ENCODE measurements at regions not wholly inside any gene's neighbourhood (a gene's known extent, or its start where the extent isn't known, plus 50 kb on each side); places are given as distances from the start of the nearest gene placed in this dataset.

DNA sequence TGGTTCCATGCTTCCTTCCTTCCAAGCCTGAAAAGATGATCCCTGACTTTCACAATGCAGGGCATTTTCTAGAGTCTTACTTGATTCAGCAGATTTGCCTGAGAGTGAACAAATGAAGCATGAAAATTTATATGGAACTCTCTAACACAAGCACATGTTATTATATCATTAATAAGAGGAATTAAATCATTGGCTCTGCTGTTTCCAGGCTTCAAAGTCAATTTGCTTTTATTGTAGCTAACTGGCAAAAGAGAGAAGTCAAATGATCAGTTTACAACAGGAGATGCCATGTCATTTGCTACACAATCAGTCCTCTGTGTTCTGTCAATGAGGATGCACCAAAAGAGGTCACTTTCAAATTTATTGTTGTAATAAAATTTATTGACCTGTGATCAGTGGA, 101.5 kb upstream of the UGT8 start:
- in situ Hi-C loops (cut with MboI; ENCODE audit: low sequenced_read_pairs) = no loop called here

GRCh38 chr4:114509340-114509739, 89.3 kb upstream of the UGT8 start:
- in situ Hi-C loops (cut with MboI; ENCODE audit: low sequenced_read_pairs) = no loop called here

GRCh38 chr4:114512595-114513295, 85.9 kb upstream of the UGT8 start:
- in situ Hi-C loops (cut with MboI; ENCODE audit: low sequenced_read_pairs) = no loop called here

DNA sequence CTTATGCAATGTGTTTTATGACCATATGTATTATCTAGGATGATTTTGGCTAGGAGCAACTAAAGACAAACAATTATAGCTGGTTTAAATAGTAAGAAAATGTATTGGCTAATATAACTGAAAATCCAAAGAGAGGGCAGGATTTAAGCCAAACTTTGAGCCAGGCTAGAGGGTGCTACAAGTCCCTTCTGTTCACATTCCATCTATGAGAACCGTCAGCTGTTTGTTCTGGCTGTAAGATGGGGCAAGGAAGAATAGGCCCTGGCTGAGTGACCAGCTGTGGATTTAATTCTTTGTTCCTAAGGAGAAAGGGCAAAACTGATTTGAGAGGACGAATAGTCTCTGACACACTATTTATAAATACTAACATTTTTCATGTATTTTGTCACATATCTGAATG, 79.2 kb upstream of the UGT8 start:
- in situ Hi-C loops (cut with MboI; ENCODE audit: low sequenced_read_pairs) = no loop called here

DNA sequence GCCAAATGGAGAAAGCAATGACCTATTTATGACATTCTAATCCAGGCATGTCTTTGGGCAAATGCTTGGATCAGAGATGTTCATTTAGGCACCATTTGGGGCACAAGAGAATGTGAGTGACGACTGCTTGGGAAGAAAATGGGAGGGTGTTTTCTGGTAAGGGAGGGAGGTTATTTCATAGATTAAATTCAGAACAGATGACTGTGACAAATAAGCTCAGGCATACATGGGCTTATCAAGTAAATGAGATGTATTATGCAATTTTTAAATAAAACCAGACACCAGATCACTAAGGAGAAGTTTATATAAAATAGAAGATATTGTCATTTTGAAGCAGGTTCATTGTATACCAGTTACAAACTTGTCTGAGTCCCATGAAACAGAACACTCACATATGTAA, 71.4 kb upstream of the UGT8 start:
- in situ Hi-C loops (cut with MboI; ENCODE audit: low sequenced_read_pairs) = no loop called here

GRCh38 chr4:114527637-114528036, 71.0 kb upstream of the UGT8 start:
- in situ Hi-C loops (cut with MboI; ENCODE audit: low sequenced_read_pairs) = no loop called here

DNA sequence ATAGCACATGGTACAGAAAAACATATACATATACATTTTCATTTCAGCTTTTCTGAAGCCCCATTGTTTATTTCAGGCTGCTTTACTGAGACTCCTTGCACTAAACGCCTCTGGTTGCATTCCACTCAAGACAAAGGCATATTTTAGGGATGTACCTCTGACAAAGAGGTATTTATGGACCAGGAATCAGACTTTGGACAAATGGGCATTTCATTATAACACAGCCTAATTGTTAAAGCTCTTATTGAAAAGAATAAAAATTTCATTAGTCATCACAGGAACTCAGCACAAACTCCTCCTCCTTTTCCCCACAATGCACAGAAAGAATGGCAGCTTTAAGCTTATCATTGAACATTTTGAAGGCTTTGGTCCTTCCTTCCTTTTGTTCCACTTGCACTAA, 62.9 kb upstream of the UGT8 start:
- in situ Hi-C loops (cut with MboI; ENCODE audit: low sequenced_read_pairs) = no loop called here

DNA sequence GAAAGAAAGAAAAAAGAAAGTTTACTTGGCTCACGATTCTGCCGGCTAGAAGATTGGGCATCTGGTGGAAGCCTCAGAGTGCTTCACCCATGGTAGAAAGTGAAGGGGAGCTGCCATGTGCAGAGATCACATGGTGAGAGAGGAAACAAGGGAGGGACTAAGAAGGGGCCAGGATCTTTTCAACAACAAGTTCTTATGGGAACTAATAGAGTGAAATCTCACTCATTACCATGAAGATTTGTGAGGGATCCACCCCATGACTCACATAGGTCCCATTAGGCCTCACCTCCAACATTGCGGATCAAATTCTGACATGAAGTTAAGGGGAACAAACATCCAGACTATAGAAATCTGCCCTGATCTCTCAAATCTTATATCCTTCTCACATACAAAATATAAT, 61.3 kb upstream of the UGT8 start:
- in situ Hi-C loops (cut with MboI; ENCODE audit: low sequenced_read_pairs) = no loop called here

DNA sequence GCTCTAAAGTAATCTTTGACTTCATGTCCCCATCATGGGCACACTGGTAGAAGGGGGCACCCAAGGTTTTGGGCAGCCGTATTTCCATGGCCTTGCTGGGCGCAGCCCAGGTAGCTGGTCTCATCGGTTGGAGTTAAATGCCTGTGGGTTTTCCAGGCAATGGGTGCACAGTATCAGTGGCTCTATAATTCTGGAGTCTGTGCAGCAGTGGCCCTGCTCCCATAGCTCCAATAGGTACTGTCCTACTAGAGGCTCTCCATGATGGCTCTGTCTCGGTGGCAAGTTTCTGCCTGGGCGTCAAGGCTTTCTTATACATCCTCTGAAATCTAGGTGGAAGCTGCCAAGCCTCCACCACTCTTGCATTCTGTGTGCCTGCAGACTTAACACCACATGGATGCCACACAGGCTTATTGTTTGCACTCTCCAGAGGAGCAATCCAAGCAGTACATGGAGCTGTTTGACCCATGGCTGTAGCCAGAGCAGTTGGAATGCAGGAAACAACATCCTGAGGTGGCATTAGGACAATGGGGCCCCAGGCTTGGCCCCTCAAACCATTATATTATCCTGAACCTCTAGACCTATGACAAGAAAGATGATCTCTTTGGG, 60.5 kb upstream of the UGT8 start:
- in situ Hi-C loops (cut with MboI; ENCODE audit: low sequenced_read_pairs) = no loop called here

DNA sequence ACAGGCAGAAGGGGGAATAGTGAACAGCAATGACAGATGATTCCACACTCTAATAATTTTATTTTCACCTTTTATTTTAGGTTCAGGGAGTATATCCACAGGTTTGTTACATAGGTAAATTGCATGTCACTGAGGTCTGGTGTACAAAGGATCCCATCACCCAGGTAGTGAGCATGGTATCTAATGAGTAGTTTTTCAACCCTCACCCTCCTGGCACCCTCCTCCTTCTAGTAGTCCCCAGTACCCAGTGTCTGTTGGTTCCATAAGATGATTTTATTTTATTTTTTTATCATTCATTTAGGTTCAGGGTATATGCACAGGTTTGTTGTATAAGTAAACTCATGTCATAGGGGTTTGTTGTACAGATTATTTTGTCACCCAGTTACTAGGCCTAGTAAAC, 58.6 kb upstream of the UGT8 start:
- in situ Hi-C loops (cut with MboI; ENCODE audit: low sequenced_read_pairs) = no loop called here

DNA sequence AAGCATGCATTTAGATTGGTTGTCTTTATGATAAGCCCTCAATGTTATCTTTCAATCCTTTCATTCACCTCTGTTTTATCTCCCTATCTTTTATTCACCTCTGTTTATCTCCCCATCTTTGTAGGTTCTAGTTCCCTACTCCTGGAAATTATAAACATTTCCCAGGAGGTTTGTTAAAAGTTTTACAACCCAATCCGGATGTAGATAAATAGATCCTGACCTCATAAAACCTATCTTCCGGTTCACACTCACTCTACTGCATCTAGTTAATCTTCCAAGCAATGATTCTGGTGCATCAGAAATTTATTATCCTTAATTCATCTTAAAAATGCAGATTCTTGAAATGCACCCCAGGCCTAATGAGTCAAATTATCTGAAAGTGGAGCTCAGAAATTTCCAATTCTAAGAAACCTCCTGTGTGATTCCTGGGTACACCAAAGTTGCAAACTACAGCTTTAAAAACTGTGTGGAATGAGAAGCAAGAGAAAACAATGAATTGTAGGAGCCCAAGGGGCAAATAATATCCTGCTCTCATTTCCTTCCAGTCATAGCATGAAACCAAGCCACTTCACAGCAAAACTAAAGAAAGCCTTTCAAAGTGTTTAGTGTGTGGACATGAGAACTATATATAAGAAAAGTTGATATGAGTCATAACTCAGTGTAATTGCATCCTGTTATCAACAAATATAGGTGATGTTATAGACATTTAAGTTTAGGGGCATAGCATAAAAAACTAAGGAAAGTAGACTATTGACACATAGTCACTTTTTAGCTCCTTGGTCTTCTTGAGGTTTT, 51.1 kb upstream of the UGT8 start:
- in situ Hi-C loops (cut with MboI; ENCODE audit: low sequenced_read_pairs) = no loop called here
